GM23338 (cell line): ENCODE measurements at regions not wholly inside any gene's neighbourhood (a gene's known extent, or its start where the extent isn't known, plus 50 kb on each side); places are given as distances from the start of the nearest gene placed in this dataset.

Experiments used
- CREB1 ChIP-seq: fragments of 250-450 bp; sonication (Bioruptor Pico); IDR thresholded peaks from 2 replicates; pipeline ENCODE4 v1.5.0; 2020; ENCODE audit warnings: low read depth, mild to moderate bottlenecking, moderate library complexity
- ETS1 ChIP-seq: IDR thresholded peaks from 2 replicates; pipeline ENCODE4 v1.6.1; 2016; ENCODE audit warnings: antibody characterized with exemption
- EZH2 ChIP-seq: fragments of 200-600 bp; sonication (generic); IDR thresholded peaks from one replicate; pipeline ENCODE4 v1.8.0; 2017; ENCODE audit warnings: antibody characterized with exemption, mild to moderate bottlenecking, low read depth; ENCODE audit not compliant: unreplicated experiment
- EZH2phosphoT487 ChIP-seq: fragments of 200-600 bp; sonication (generic); IDR thresholded peaks from one replicate; pipeline ENCODE4 v1.8.1; 2018; ENCODE audit warnings: antibody characterized with exemption; ENCODE audit not compliant: unreplicated experiment
- JUNB ChIP-seq: IDR thresholded peaks from one replicate; pipeline ENCODE4 v1.6.1; 2016; ENCODE audit warnings: antibody characterized with exemption; ENCODE audit not compliant: unreplicated experiment
- POLR2AphosphoS5 ChIP-seq: IDR thresholded peaks from 2 replicates; pipeline ENCODE4 v1.6.1; 2016; ENCODE audit warnings: antibody characterized with exemption, low read depth
- REST ChIP-seq: IDR thresholded peaks from one replicate; pipeline ENCODE4 v1.6.1; 2018; ENCODE audit warnings: antibody characterized with exemption; ENCODE audit not compliant: unreplicated experiment
- STAT1 ChIP-seq: IDR thresholded peaks from one replicate; pipeline ENCODE4 v1.6.1; 2016; ENCODE audit warnings: antibody characterized with exemption; ENCODE audit not compliant: unreplicated experiment
- ZNF331 ChIP-seq: fragments of 250-450 bp; sonication (Bioruptor Pico); IDR thresholded peaks from 2 replicates; pipeline ENCODE4 v1.5.0; 2020; ENCODE audit warnings: low read depth, mild to moderate bottlenecking, moderate library complexity
- ZNF462 ChIP-seq: fragments of 250-450 bp; sonication (Bioruptor Pico); IDR thresholded peaks from 2 replicates; pipeline ENCODE4 v1.5.0; 2020; ENCODE audit warnings: mild to moderate bottlenecking, moderate library complexity
- TF ChIP-seq, protein P1 (sequence below), 2 experiments: fragments of 200-600 bp in 1 of 2; sonication (generic) in 1 of 2; conservative IDR thresholded peaks; 2 replicates each; pipeline versions ENCODE4 v1.5.1 to v1.6.1; 2016 to 2017; ENCODE audit warnings: antibody characterized with exemption in 2 of 2, low read depth in 2 of 2, mild to moderate bottlenecking in 2 of 2, moderate library complexity in 1 of 2

GRCh38 chr2:172342078-172342477 lies 85.3 kb upstream of the ITGA6 start:
- TF ChIP-seq, protein P1, sequence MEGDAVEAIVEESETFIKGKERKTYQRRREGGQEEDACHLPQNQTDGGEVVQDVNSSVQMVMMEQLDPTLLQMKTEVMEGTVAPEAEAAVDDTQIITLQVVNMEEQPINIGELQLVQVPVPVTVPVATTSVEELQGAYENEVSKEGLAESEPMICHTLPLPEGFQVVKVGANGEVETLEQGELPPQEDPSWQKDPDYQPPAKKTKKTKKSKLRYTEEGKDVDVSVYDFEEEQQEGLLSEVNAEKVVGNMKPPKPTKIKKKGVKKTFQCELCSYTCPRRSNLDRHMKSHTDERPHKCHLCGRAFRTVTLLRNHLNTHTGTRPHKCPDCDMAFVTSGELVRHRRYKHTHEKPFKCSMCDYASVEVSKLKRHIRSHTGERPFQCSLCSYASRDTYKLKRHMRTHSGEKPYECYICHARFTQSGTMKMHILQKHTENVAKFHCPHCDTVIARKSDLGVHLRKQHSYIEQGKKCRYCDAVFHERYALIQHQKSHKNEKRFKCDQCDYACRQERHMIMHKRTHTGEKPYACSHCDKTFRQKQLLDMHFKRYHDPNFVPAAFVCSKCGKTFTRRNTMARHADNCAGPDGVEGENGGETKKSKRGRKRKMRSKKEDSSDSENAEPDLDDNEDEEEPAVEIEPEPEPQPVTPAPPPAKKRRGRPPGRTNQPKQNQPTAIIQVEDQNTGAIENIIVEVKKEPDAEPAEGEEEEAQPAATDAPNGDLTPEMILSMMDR (conservative IDR thresholded peaks at IDR 0.05; ENCODE audit: low read depth in 2 of 2) = no peak
- TF ChIP-seq POLR2AphosphoS5 (no peak), EZH2phosphoT487 (no peak), EZH2 (no peak), REST (no peak), ETS1 (no peak), ZNF331 (CRISPR knock-in tag) (no peak), CREB1 (CRISPR knock-in tag) (no peak), JUNB (no peak), STAT1 (no peak), ZNF462 (CRISPR knock-in tag) (no peak)
